Astrocyte (in vitro differentiated cells and primary cell): ENCODE measurements at regions not wholly inside any gene's neighbourhood (a gene's known extent, or its start where the extent isn't known, plus 50 kb on each side); places are given as distances from the start of the nearest gene placed in this dataset.

Experiments used
- DNase-seq: peaks from one replicate; pipeline ENCODE4 v3.0.0-alpha.2; 2010; ENCODE audit warnings: low read depth
- FAIRE-seq: peaks from 2 replicates; lab custom pipeline; 2011; peaks lifted over from hg19 to GRCh38; lab: Jason Lieb, UNC
- H2AFZ ChIP-seq: 2 replicates; pipeline ENCODE4 v1.6.0; 2012; ENCODE audit warnings: low read depth, low read length, inconsistent platforms
- H3K27ac ChIP-seq: 2 replicates; pipeline ENCODE4 v1.5.1; 2011; ENCODE audit warnings: low read depth, low read length, inconsistent platforms
- H3K27me3 ChIP-seq: 2 replicates; pipeline ENCODE4 v1.6.0; 2011; ENCODE audit warnings: low read length, inconsistent platforms; ENCODE audit not compliant: insufficient read depth
- H3K36me3 ChIP-seq: 2 replicates; pipeline ENCODE4 v1.5.1; 2011; ENCODE audit warnings: low read length, inconsistent platforms; ENCODE audit not compliant: insufficient read depth
- H3K4me1 ChIP-seq: 2 replicates; pipeline ENCODE4 v1.5.1; 2011; ENCODE audit warnings: low read length, inconsistent platforms; ENCODE audit not compliant: insufficient read depth
- H3K4me2 ChIP-seq: 2 replicates; pipeline ENCODE4 v1.6.0; 2012; ENCODE audit warnings: low read length, inconsistent platforms
- H3K4me3 ChIP-seq: 2 replicates; pipeline ENCODE4 v1.5.1; 2011; ENCODE audit warnings: low read depth, mild to moderate bottlenecking, low read length, inconsistent platforms; ENCODE audit not compliant: insufficient read depth
- H3K79me2 ChIP-seq: 2 replicates; pipeline ENCODE4 v1.6.0; 2012; ENCODE audit warnings: mild to moderate bottlenecking, low read length, inconsistent platforms; ENCODE audit not compliant: insufficient read depth
- H3K9ac ChIP-seq: 2 replicates; pipeline ENCODE4 v1.6.0; 2012; ENCODE audit warnings: mild to moderate bottlenecking, low read length, inconsistent platforms
- H3K9me3 ChIP-seq: 2 replicates; pipeline ENCODE4 v1.5.1; 2012; ENCODE audit warnings: low read depth, mild to moderate bottlenecking, low read length, inconsistent platforms; ENCODE audit not compliant: insufficient read depth
- H4K20me1 ChIP-seq: 2 replicates; pipeline ENCODE4 v1.6.0; 2012; ENCODE audit warnings: low read length, inconsistent platforms; ENCODE audit not compliant: insufficient read depth
- H3K27ac Mint-ChIP-seq: one replicate; pipeline ENCODE4 v1.8.0; 2021; ENCODE audit warnings: mild to moderate bottlenecking, mixed read lengths; ENCODE audit not compliant: unreplicated experiment
- H3K27me3 Mint-ChIP-seq: one replicate; pipeline ENCODE4 v1.8.0; 2021; ENCODE audit warnings: low read depth, mixed read lengths; ENCODE audit not compliant: unreplicated experiment
- H3K36me3 Mint-ChIP-seq: one replicate; pipeline ENCODE4 v1.8.0; 2021; ENCODE audit warnings: low read depth, mixed read lengths; ENCODE audit not compliant: unreplicated experiment
- H3K4me1 Mint-ChIP-seq: one replicate; pipeline ENCODE4 v1.8.0; 2021; ENCODE audit warnings: low read depth, mixed read lengths; ENCODE audit not compliant: unreplicated experiment
- H3K4me3 Mint-ChIP-seq: one replicate; pipeline ENCODE4 v1.8.0; 2021; ENCODE audit warnings: mild to moderate bottlenecking, moderate library complexity, mixed read lengths; ENCODE audit not compliant: unreplicated experiment
- H3K9me3 Mint-ChIP-seq: one replicate; pipeline ENCODE4 v1.8.0; 2021; ENCODE audit warnings: mild to moderate bottlenecking, mixed read lengths; ENCODE audit not compliant: unreplicated experiment
- EZH2 ChIP-seq: IDR thresholded peaks from 2 replicates; pipeline ENCODE4 v1.6.1; 2012; ENCODE audit warnings: mild to moderate bottlenecking, low read length, inconsistent platforms; ENCODE audit not compliant: insufficient read depth
- TF ChIP-seq, protein P1 (sequence below): IDR thresholded peaks from 2 replicates; pipeline ENCODE4 v1.5.1; 2011; ENCODE audit warnings: low read depth, mild to moderate bottlenecking, inconsistent platforms, low read length, moderate library complexity; ENCODE audit not compliant: insufficient read depth

DNA sequence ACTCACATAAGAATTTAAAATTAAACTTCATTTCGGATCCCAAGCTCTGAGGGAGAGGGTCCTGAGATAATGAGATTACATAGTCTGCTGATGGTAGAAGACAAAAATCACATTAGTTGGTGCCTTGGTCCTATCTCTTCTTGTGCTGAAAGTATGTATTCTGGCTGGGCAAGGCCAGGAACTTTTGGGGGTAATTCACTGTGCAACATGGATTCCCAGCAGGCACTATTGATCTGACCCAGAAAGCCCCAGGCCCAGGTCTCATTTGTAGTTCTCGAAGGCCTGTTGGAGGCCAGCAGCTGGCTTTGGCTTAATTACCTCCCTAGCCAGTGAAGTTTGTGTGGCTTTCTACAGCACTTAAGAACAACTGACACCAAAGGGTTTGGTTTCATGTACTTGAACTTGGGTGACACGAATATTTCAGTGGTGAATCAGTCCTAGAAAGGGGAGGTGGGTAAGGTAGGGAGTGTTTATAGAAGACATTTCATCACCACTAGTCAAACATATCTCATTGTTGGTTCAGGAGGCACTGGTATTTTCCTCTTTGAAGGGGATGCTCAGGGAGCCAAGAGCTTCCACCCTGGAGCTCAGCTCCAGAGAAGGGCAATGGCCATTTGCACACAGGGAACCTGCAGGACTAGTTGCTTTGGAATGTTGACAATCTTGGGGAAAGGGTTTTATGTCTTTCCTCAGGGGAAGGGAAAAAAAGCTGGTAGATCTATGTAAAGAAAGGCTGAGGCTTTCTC, 217.8 kb downstream of the OSR1 start:
- FAIRE-seq (peak; percentile 99), DNase-seq (peak; percentile 98)
- Histone ChIP-seq H3K9me3 (no peaks in the 10 kb centered on the region), H3K4me2 (peak overlapping the region; percentile 58), H3K27ac (peak overlapping the region; percentile 79), H4K20me1 (no peaks in the 10 kb centered on the region), H3K4me3 (no peak overlapping the region), H3K9ac (peak overlapping the region; percentile 23), H3K36me3 (no peaks in the 10 kb centered on the region), H3K27me3 (no peaks in the 10 kb centered on the region), H3K4me1 (peaks cover 19% of the 10 kb centered on the region), H3K79me2 (no peaks in the 10 kb centered on the region), H2AFZ (no peak overlapping the region)
- no peaks in the 10 kb centered on the region for H3K27me3 Mint-ChIP-seq
- no peaks in the 10 kb centered on the region for H3K9me3 Mint-ChIP-seq
- peak overlapping the region; percentile 68 for H3K27ac Mint-ChIP-seq
- TF ChIP-seq, protein P1, sequence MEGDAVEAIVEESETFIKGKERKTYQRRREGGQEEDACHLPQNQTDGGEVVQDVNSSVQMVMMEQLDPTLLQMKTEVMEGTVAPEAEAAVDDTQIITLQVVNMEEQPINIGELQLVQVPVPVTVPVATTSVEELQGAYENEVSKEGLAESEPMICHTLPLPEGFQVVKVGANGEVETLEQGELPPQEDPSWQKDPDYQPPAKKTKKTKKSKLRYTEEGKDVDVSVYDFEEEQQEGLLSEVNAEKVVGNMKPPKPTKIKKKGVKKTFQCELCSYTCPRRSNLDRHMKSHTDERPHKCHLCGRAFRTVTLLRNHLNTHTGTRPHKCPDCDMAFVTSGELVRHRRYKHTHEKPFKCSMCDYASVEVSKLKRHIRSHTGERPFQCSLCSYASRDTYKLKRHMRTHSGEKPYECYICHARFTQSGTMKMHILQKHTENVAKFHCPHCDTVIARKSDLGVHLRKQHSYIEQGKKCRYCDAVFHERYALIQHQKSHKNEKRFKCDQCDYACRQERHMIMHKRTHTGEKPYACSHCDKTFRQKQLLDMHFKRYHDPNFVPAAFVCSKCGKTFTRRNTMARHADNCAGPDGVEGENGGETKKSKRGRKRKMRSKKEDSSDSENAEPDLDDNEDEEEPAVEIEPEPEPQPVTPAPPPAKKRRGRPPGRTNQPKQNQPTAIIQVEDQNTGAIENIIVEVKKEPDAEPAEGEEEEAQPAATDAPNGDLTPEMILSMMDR: no peak
- no peak for TF ChIP-seq EZH2
- peak overlapping the region; percentile 9 for H3K4me3 Mint-ChIP-seq
- peaks cover 16% of the 10 kb centered on the region for H3K4me1 Mint-ChIP-seq
- H3K36me3 Mint-ChIP-seq: no peaks in the 10 kb centered on the region

DNA sequence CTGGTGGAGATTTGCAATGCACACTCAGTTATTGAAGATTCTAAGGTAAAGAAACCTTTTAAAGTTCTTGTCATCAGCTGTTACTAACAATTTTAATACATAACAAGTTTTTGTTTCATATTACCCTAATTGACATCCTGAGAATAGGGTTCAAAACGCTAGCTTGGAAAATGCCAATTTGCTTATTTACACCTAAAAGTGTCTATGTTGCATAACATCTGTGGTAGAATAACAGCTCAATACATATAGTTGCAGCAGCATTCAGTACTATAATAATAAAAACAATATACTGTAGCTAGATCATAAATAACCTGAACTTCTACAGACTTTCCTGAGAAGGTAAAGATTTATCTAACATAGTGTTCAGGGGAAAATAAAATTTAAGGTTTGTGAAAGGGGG, 219.0 kb downstream of the OSR1 start:
- no peak overlapping the region for H3K27ac ChIP-seq
- Mint-ChIP-seq H3K36me3 (no peaks in the 10 kb centered on the region), H3K27me3 (no peaks in the 10 kb centered on the region), H3K9me3 (no peaks in the 10 kb centered on the region), H3K4me3 (no peak overlapping the region), H3K27ac (no peak overlapping the region), H3K4me1 (peaks cover 16% of the 10 kb centered on the region)
- no peak overlapping the region for H3K9ac ChIP-seq
- H3K79me2 ChIP-seq: no peaks in the 10 kb centered on the region
- DNase-seq (no peak), FAIRE-seq (no peak)
- peaks cover 19% of the 10 kb centered on the region for H3K4me1 ChIP-seq
- no peaks in the 10 kb centered on the region for H3K27me3 ChIP-seq
- H2AFZ ChIP-seq: no peak overlapping the region
- H3K36me3 ChIP-seq: no peaks in the 10 kb centered on the region
- H4K20me1 ChIP-seq: no peaks in the 10 kb centered on the region
- no peak overlapping the region for H3K4me2 ChIP-seq
- no peak for TF ChIP-seq EZH2
- TF ChIP-seq, protein P1: no peak
- no peaks in the 10 kb centered on the region for H3K9me3 ChIP-seq
- no peak overlapping the region for H3K4me3 ChIP-seq

DNA sequence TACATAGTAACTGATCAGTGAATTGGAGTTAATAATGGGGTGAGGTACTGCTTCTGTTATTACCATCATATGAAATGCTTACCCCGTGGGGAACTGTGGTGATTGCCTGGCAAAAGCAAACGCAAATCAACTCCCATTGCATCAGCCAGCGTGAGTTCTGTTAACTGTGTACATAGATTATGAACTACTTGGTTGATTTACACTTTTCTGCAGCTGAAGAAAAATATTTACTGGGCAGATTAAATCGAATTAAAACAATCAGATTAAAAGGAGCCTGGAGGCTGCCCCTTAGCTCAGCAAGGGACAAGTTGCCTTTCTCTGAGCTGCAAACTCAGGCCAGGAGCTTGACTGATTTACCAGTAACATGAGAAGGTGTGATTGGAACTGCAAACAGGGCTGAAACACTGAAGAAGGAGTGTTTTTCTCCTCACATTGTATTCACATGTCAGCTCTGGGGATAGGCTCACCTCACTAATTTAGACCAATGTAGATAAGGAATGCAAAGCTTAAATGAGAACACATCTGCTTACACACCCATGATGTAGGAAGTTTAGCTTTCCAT, 220.1 kb downstream of the OSR1 start:
- Histone ChIP-seq H4K20me1 (no peaks in the 10 kb centered on the region), H3K9me3 (no peaks in the 10 kb centered on the region), H3K79me2 (no peaks in the 10 kb centered on the region), H3K4me1 (peaks cover 19% of the 10 kb centered on the region), H3K36me3 (no peaks in the 10 kb centered on the region), H3K4me2 (no peak overlapping the region), H3K27me3 (no peaks in the 10 kb centered on the region), H3K27ac (no peak overlapping the region), H3K4me3 (no peak overlapping the region), H3K9ac (no peak overlapping the region), H2AFZ (no peak overlapping the region)
- DNase-seq: no peak
- H3K27me3 Mint-ChIP-seq: no peaks in the 10 kb centered on the region
- no peaks in the 10 kb centered on the region for H3K9me3 Mint-ChIP-seq
- no peak overlapping the region for H3K27ac Mint-ChIP-seq
- TF ChIP-seq EZH2: no peak
- TF ChIP-seq, protein P1: no peak
- peaks cover 16% of the 10 kb centered on the region for H3K4me1 Mint-ChIP-seq
- FAIRE-seq: no peak
- H3K4me3 Mint-ChIP-seq: no peak overlapping the region
- no peaks in the 10 kb centered on the region for H3K36me3 Mint-ChIP-seq
